Cardiac septum (tissue), 1 donor: ENCODE measurements at regions not wholly inside any gene's neighbourhood (a gene's known extent, or its start where the extent isn't known, plus 50 kb on each side); places are given as distances from the start of the nearest gene placed in this dataset.
"Not testable (repeated sequence)": the region's sequence is repeated elsewhere in the genome, so short reads cannot be mapped to it uniquely, and the experiment has no call there.

Source experiments
- DNase-seq: peaks from one replicate; pipeline ENCODE4 v3.0.0-alpha.2; 2020; ENCODE audit warnings: low spot score
- intact Hi-C: fragments of 100-400 bp; cut with DNase I; formaldehyde crosslinking; loops from one replicate; pipeline ENCODE4 v1.14.0; 2022
- donor health status: DM: no; HTN: no; CAD: no.

GRCh38 chr7:137122145-137122544, 221.4 kb downstream of the PTN start:
- intact Hi-C loops, result no loop called here
- no peak for DNase-seq

DNA sequence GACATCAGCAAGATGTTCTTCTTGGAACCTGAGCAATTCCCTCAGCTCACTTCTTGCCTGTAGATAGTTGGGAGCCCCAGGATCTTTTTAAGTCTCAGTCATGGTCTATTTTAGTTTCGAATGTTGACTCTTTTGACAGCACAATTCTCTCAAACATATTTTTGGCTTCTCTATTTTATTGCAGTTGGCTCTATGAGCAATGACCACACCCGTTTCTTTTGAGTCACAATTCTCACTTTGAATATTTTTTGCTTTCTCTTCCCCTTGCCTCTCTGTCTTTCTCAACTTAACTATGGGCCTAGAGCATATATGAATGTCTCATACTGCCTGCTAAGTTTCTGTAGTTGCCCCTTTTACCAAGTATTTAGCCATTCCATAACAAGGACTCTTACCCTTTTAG, 222.8 kb downstream of the PTN start:
- DNase-seq, result no peak
- intact Hi-C loops, result no loop called here

GRCh38 chr7:137110535-137110934, 233.0 kb downstream of the PTN start:
- intact Hi-C loops, result no loop called here
- DNase-seq, result no peak

- no peak for DNase-seq
- intact Hi-C loops, result no loop called here
Measured at GRCh38 chr7:137110091-137110509, 233.4 kb downstream of the PTN start.

DNA sequence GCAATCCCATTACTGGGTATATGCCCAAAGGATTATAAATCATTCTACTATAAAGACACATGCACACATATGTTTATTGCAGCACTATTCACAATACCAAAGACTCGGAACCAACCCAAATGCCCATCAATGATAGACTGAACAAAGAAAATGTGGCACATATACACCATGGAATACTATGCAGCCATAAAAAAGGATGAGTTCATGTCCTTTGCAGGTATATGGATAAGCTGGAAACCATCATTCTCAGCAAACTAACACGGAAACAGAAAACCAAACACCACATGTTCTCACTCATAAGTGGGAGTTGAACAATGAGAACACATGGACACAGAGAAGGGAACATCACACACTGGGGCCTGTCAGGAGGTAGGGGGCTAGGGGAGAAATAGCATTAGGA, 235.7 kb downstream of the PTN start:
- DNase-seq, intact Hi-C loops: not testable (repeated sequence)

GRCh38 chr7:137103526-137103925, 235.1 kb downstream of the CHRM2 start:
- intact Hi-C loops, DNase-seq: not testable (repeated sequence)

- intact Hi-C loops, result loop anchor here (10.0 kb wide), 2 partner anchors 348 to 692 kb away; no protein-coding TSS in a partner anchor
- no peak for DNase-seq
Measured at GRCh38 chr7:137097111-137097510, 228.7 kb downstream of the CHRM2 start.

GRCh38 chr7:137096607-137097006, 228.2 kb downstream of the CHRM2 start:
- intact Hi-C loops, result loop anchor here (10.0 kb wide), 2 partner anchors 348 to 692 kb away; no protein-coding TSS in a partner anchor
- DNase-seq, result no peak

- DNase-seq, result no peak
- intact Hi-C loops, result loop anchor here (10.0 kb wide), 2 partner anchors 352 to 688 kb away; no protein-coding TSS in a partner anchor
Measured at GRCh38 chr7:137093198-137093597, 224.7 kb downstream of the CHRM2 start.

DNA sequence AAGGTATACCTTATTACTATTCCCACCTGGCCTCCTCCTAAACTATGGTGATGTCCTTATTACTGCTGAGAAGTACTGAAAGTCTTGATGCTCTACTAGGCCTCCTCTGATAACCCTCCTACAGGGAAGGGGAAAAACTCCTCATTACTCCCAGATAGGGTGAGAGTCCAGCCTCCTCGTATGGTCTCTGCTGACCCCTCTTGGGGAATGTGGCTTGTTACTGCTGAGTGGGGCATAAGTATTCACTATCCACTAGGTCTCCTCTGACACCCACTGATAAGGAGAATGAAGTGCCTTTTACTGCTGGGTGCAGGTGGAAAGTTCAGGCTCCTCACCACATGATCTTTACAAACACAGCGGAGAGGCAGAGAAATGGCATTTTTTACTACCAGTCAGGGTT, 222.9 kb downstream of the CHRM2 start:
- intact Hi-C loops, result loop anchor here (10.0 kb wide), 2 partner anchors 353 to 687 kb away; no protein-coding TSS in a partner anchor
- no peak for DNase-seq

DNA sequence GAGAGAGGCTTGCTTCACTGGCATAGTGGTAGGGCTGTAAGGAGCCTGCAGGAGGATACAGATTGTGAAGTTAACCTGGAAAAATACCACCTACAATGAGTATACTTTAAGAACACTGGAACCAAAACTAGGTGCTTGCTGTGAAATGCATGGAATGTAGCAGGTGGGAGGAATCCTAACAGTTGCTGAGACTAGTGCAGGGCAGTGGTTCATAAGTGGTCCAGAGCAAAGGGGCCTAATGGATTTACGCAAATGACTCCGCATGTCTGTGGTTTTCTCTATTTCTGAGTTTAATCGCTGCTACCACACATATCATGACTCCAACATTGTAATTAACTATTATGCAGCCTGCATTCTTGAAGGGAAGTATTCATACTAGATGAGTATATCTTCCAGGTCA, 218.4 kb downstream of the CHRM2 start:
- intact Hi-C loops, result loop anchor here (10.0 kb wide), 1 partner anchor 142 kb away; no protein-coding TSS in a partner anchor
- DNase-seq, result no peak

GRCh38 chr7:137084607-137085380, 216.3 kb downstream of the CHRM2 start:
- intact Hi-C loops, result loop anchor here (5.0 to 10.0 kb wide), 3 partner anchors 67 to 212 kb away; no protein-coding TSS in a partner anchor
- DNase-seq, result no peak

GRCh38 chr7:137082391-137082790, 213.9 kb downstream of the CHRM2 start:
- intact Hi-C loops, result loop anchor here (5.0 to 10.0 kb wide), 3 partner anchors 65 to 210 kb away; no protein-coding TSS in a partner anchor
- no peak for DNase-seq

DNA sequence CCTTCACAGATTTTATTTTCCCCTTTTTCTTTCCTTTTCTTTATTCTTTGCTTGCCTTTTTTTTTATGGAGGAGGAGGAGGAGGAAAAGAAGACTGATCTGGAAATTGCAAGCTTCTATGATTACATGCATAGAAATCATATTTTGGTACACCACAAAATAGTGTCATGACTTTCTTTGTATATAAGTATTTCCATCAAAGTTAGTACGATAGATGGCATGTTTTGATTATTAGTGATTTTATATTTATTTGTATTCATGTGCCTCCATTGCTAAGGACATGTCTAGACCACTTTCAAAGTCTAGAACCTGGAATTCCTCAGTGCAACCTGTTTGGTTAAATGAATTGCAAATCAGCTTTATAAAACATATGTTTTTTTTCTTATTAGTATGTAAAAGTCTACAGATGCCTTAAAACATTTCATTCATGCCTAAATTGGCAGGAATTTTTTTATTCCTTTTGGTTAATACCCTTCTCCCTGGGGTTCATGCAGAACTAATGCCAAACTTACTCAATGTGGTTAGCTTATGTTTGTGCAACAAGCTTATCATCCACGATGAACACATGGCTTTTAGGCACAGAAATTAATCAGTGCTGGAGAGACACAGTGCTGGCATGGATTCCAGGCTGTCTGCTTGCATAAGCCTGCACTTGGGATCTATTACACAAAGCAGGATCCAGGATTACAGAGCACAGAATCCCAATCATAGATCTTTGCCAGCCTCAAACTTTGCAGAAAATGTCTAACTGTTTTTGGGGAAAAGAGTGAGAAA, 213.1 kb downstream of the CHRM2 start:
- peak; percentile 77 for DNase-seq
- intact Hi-C loops, result loop anchor here (5.0 to 10.0 kb wide), 3 partner anchors 64 to 209 kb away; no protein-coding TSS in a partner anchor

- intact Hi-C loops, result loop anchor here (5.0 to 10.0 kb wide), 3 partner anchors 63 to 208 kb away; no protein-coding TSS in a partner anchor
- DNase-seq, result no peak
Measured at GRCh38 chr7:137080516-137081203, 212.2 kb downstream of the CHRM2 start.

GRCh38 chr7:137078781-137079180, 210.3 kb downstream of the CHRM2 start:
- DNase-seq, result no peak
- intact Hi-C loops, result no loop called here

- intact Hi-C loops, result no loop called here
- no peak for DNase-seq
Measured at GRCh38 chr7:137074391-137075030, 206.1 kb downstream of the CHRM2 start.

GRCh38 chr7:137073571-137074325, 205.3 kb downstream of the CHRM2 start:
- DNase-seq, result no peak
- intact Hi-C loops, result no loop called here
